ENCODE measurements at regions not wholly inside any gene's neighbourhood (a gene's known extent, or its start where the extent isn't known, plus 50 kb on each side); places are given as distances from the start of the nearest gene placed in this dataset.

GRCh38 chr1:185368913-185369491 is 52.0 kb upstream of the IVNS1ABP start:
- H3K27ac ChIP-seq (ENCODE audit: low read length): no peak overlapping the region

GRCh38 chr1:185368313-185368855 is 51.3 kb upstream of the IVNS1ABP start:
- Histone ChIP-seq H3K27me3 (replicated peaks; ENCODE audit: insufficient read depth, low read length) (peaks cover 26% of the 10 kb centered on the region), H3K9ac (ENCODE audit: low read length) (no peak overlapping the region), H3K9me2 (replicated peaks; ENCODE audit: insufficient read depth, low read length) (no peaks in the 10 kb centered on the region), H3K4me2 (ENCODE audit: low read depth, low read length) (no peak overlapping the region), H3K27ac (ENCODE audit: low read length) (no peak overlapping the region), H4K20me1 (ENCODE audit: insufficient read depth, low read length) (no peaks in the 10 kb centered on the region), H3K9me3 (replicated peaks; ENCODE audit: insufficient read depth, low read length) (no peaks in the 10 kb centered on the region), H2AFZ (ENCODE audit: low read length) (no peak overlapping the region), H3F3A (ENCODE audit: insufficient read depth, low read length) (peaks cover 11% of the 10 kb centered on the region), H3K4me1 (ENCODE audit: low read length) (peaks cover 13% of the 10 kb centered on the region), H3K36me3 (replicated peaks; ENCODE audit: insufficient read depth, low read length) (no peaks in the 10 kb centered on the region), H3K4me3 (ENCODE audit: low read length) (no peak overlapping the region), H3K79me2 (ENCODE audit: low read length) (no peaks in the 10 kb centered on the region)
- DNase-seq: peak; percentile 78
- TF ChIP-seq EZH2 (optimal IDR thresholded peaks at IDR 0.05; ENCODE audit: low read depth, low read length) (no peak), EZH2phosphoT487 (IDR thresholded peaks at IDR 0.05; ENCODE audit: low read length) (no peak), CTCF (IDR thresholded peaks at IDR 0.05; ENCODE audit: low read length) (no peak)

More at GRCh38 chr1:185368913-185369491, 52.0 kb upstream of the IVNS1ABP start:
- Histone ChIP-seq H3K27me3 (replicated peaks; ENCODE audit: insufficient read depth, low read length) (peaks cover 26% of the 10 kb centered on the region), H3K9ac (ENCODE audit: low read length) (no peak overlapping the region), H3F3A (ENCODE audit: insufficient read depth, low read length) (peaks cover 8% of the 10 kb centered on the region), H3K79me2 (ENCODE audit: low read length) (no peaks in the 10 kb centered on the region), H3K4me2 (ENCODE audit: low read depth, low read length) (no peak overlapping the region), H4K20me1 (ENCODE audit: insufficient read depth, low read length) (no peaks in the 10 kb centered on the region), H3K9me3 (replicated peaks; ENCODE audit: insufficient read depth, low read length) (no peaks in the 10 kb centered on the region), H3K36me3 (replicated peaks; ENCODE audit: insufficient read depth, low read length) (no peaks in the 10 kb centered on the region), H3K4me3 (ENCODE audit: low read length) (no peak overlapping the region), H3K4me1 (ENCODE audit: low read length) (peaks cover 9% of the 10 kb centered on the region; the same call in 1 of the 2 replicates), H3K9me2 (replicated peaks; ENCODE audit: insufficient read depth, low read length) (no peaks in the 10 kb centered on the region), H2AFZ (ENCODE audit: low read length) (no peak overlapping the region)
- DNase-seq: no peak
- TF ChIP-seq CTCF (IDR thresholded peaks at IDR 0.05; ENCODE audit: low read length) (no peak), EZH2phosphoT487 (IDR thresholded peaks at IDR 0.05; ENCODE audit: low read length) (no peak), EZH2 (optimal IDR thresholded peaks at IDR 0.05; ENCODE audit: low read depth, low read length) (no peak)

GRCh38 chr1:185367218-185367617 is 50.2 kb upstream of the IVNS1ABP start:
- peaks cover 17% of the 10 kb centered on the region for H3F3A ChIP-seq (ENCODE audit: insufficient read depth, low read length)
- H3K9me2 ChIP-seq (replicated peaks; ENCODE audit: insufficient read depth, low read length): no peaks in the 10 kb centered on the region
- no peaks in the 10 kb centered on the region for H4K20me1 ChIP-seq (ENCODE audit: insufficient read depth, low read length)
- no peak for DNase-seq
- H2AFZ ChIP-seq (ENCODE audit: low read length): no peak overlapping the region
- H3K79me2 ChIP-seq (ENCODE audit: low read length): no peaks in the 10 kb centered on the region
- no peak overlapping the region for H3K9ac ChIP-seq (ENCODE audit: low read length)
- H3K4me1 ChIP-seq (ENCODE audit: low read length): peaks cover 20% of the 10 kb centered on the region
- H3K27me3 ChIP-seq (replicated peaks; ENCODE audit: insufficient read depth, low read length): peaks cover 26% of the 10 kb centered on the region
- no peak overlapping the region for H3K4me2 ChIP-seq (ENCODE audit: low read depth, low read length)
- no peaks in the 10 kb centered on the region for H3K36me3 ChIP-seq (replicated peaks; ENCODE audit: insufficient read depth, low read length)
- H3K4me3 ChIP-seq (ENCODE audit: low read length): no peak overlapping the region
- TF ChIP-seq EZH2phosphoT487 (IDR thresholded peaks at IDR 0.05; ENCODE audit: low read length): no peak
- no peak for TF ChIP-seq CTCF (IDR thresholded peaks at IDR 0.05; ENCODE audit: low read length)
- TF ChIP-seq EZH2 (optimal IDR thresholded peaks at IDR 0.05; ENCODE audit: low read depth, low read length): no peak
- H3K9me3 ChIP-seq (replicated peaks; ENCODE audit: insufficient read depth, low read length): no peaks in the 10 kb centered on the region
- H3K27ac ChIP-seq (ENCODE audit: low read length): no peak overlapping the region
